ENCODE measurements at regions not wholly inside any gene's neighbourhood (a gene's known extent, or its start where the extent isn't known, plus 50 kb on each side); places are given as distances from the start of the nearest gene placed in this dataset.

GRCh38 chr16:7278636-7279035 lies 54.0 kb upstream of the RBFOX1 start:
- TF ChIP-seq OSR1 (CRISPR knock-in tag; IDR thresholded peaks at IDR 0.05) (no peak), ZC3H10 (CRISPR knock-in tag; IDR thresholded peaks at IDR 0.05) (no peak)

Data from SK-N-SH treated with all-trans-retinoic acid at 6 μM for 48 hours (cell line).